ENCODE measurements at regions not wholly inside any gene's neighbourhood (a gene's known extent, or its start where the extent isn't known, plus 50 kb on each side); places are given as distances from the start of the nearest gene placed in this dataset.

- TF ChIP-seq, protein P1, sequence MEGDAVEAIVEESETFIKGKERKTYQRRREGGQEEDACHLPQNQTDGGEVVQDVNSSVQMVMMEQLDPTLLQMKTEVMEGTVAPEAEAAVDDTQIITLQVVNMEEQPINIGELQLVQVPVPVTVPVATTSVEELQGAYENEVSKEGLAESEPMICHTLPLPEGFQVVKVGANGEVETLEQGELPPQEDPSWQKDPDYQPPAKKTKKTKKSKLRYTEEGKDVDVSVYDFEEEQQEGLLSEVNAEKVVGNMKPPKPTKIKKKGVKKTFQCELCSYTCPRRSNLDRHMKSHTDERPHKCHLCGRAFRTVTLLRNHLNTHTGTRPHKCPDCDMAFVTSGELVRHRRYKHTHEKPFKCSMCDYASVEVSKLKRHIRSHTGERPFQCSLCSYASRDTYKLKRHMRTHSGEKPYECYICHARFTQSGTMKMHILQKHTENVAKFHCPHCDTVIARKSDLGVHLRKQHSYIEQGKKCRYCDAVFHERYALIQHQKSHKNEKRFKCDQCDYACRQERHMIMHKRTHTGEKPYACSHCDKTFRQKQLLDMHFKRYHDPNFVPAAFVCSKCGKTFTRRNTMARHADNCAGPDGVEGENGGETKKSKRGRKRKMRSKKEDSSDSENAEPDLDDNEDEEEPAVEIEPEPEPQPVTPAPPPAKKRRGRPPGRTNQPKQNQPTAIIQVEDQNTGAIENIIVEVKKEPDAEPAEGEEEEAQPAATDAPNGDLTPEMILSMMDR (IDR thresholded peaks at IDR 0.05; ENCODE audit: control insufficient read depth, insufficient read depth, low read depth, low read length, missing control alignments): no peak
- no peak for DNase-seq (ENCODE audit: low read depth)
- no peak overlapping the region for H3K4me3 ChIP-seq (ENCODE audit: control insufficient read depth, low read depth, low read length)
Measured at GRCh38 chr12:46884362-46884761, 58.6 kb upstream of the SLC38A4 start.

- DNase-seq (ENCODE audit: low read depth): peak; percentile 72
- no peak overlapping the region for H3K4me3 ChIP-seq (ENCODE audit: control insufficient read depth, low read depth, low read length)
- TF ChIP-seq, protein P1 (IDR thresholded peaks at IDR 0.05; ENCODE audit: control insufficient read depth, insufficient read depth, low read depth, low read length, missing control alignments): no peak
Measured at GRCh38 chr12:46886541-46887041, 60.8 kb upstream of the SLC38A4 start.

- no peak for DNase-seq (ENCODE audit: low read depth)
- H3K4me3 ChIP-seq (ENCODE audit: control insufficient read depth, low read depth, low read length): no peak overlapping the region
- TF ChIP-seq, protein P1 (IDR thresholded peaks at IDR 0.05; ENCODE audit: control insufficient read depth, insufficient read depth, low read depth, low read length, missing control alignments): no peak
Measured at GRCh38 chr12:46887870-46888269, 62.1 kb upstream of the SLC38A4 start.

GRCh38 chr12:46888568-46888967, 62.8 kb upstream of the SLC38A4 start:
- no peak overlapping the region for H3K4me3 ChIP-seq (ENCODE audit: control insufficient read depth, low read depth, low read length)
- no peak for DNase-seq (ENCODE audit: low read depth)
- TF ChIP-seq, protein P1 (IDR thresholded peaks at IDR 0.05; ENCODE audit: control insufficient read depth, insufficient read depth, low read depth, low read length, missing control alignments): no peak

- no peak for DNase-seq (ENCODE audit: low read depth)
- H3K4me3 ChIP-seq (ENCODE audit: control insufficient read depth, low read depth, low read length): no peak overlapping the region
- TF ChIP-seq, protein P1 (IDR thresholded peaks at IDR 0.05; ENCODE audit: control insufficient read depth, insufficient read depth, low read depth, low read length, missing control alignments): no peak
Measured at GRCh38 chr12:46891306-46891705, 65.5 kb upstream of the SLC38A4 start.

DNA sequence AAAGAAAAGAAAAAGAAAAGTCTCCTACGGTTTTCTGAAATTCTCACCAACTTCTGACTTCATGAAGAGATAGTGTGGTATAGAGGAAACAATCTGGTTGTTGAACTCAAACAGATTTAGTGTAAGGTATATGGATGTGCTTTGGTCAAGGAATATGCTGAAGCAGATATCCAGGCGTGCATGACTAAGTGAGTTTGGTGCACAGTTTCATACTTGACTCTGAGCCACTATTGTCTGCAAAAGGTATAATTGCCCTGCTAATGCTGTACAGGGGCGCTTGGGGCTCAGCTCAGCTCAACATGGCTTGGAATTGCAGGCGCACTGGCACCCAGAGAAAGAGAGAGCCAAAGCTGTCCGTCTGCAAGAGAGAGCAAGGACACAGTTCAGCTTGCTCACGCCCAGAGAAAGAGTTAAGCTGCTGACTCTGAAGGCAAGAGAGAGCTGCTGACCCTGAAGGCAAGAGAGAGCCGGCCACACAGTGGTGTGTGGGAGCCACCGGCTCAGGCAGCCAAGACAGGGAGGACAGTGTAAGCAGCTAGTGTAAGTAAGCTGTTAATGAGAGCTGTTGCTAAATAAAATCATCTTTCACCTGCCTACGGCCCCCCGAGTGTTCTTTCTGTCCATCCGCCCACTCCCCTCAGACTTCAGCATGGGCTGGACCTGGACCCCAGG, 66.4 kb upstream of the SLC38A4 start:
- no peak for DNase-seq (ENCODE audit: low read depth)
- H3K4me3 ChIP-seq (ENCODE audit: control insufficient read depth, low read depth, low read length): no peak overlapping the region
- TF ChIP-seq, protein P1 (IDR thresholded peaks at IDR 0.05; ENCODE audit: control insufficient read depth, insufficient read depth, low read depth, low read length, missing control alignments): no peak
